HG03460 (cell line): ENCODE measurements at regions not wholly inside any gene's neighbourhood (a gene's known extent, or its start where the extent isn't known, plus 50 kb on each side); places are given as distances from the start of the nearest gene placed in this dataset.

Source experiments
- ATAC-seq: cut with Tn5 transposase; IDR thresholded peaks from one replicate; pipeline ENCODE4 v1.9.1; 2021; ENCODE audit not compliant: unreplicated experiment

- no peak for ATAC-seq
These were observed 999.2 kb downstream of the ADGRL3 start for GRCh38 chr4:62199291-62199810.

GRCh38 chr4:62196338-62196737, 996.2 kb downstream of the ADGRL3 start:
- no peak for ATAC-seq

- no peak for ATAC-seq
These were observed 994.2 kb downstream of the ADGRL3 start for GRCh38 chr4:62194342-62194741.

- ATAC-seq, result no peak
These were observed 993.6 kb downstream of the ADGRL3 start for GRCh38 chr4:62193761-62194160.

- ATAC-seq, result no peak
These were observed 991.5 kb downstream of the ADGRL3 start for GRCh38 chr4:62191451-62192240.

GRCh38 chr4:62170235-62170634, 970.1 kb downstream of the ADGRL3 start:
- ATAC-seq, result no peak

GRCh38 chr4:62168681-62169080, 968.6 kb downstream of the ADGRL3 start:
- ATAC-seq, result no peak

- no peak for ATAC-seq
These were observed 962.5 kb downstream of the ADGRL3 start for GRCh38 chr4:62162606-62163005.

GRCh38 chr4:62161446-62161845, 961.3 kb downstream of the ADGRL3 start:
- no peak for ATAC-seq

GRCh38 chr4:62159876-62160275, 959.8 kb downstream of the ADGRL3 start:
- ATAC-seq, result no peak

GRCh38 chr4:62159306-62159705, 959.2 kb downstream of the ADGRL3 start:
- no peak for ATAC-seq

GRCh38 chr4:62156205-62156604, 956.1 kb downstream of the ADGRL3 start:
- no peak for ATAC-seq

GRCh38 chr4:62145276-62145675, 945.1 kb downstream of the ADGRL3 start:
- no peak for ATAC-seq

- no peak for ATAC-seq
These were observed 944.3 kb downstream of the ADGRL3 start for GRCh38 chr4:62144431-62144830.

- no peak for ATAC-seq
These were observed 935.5 kb downstream of the ADGRL3 start for GRCh38 chr4:62135565-62136156.

- ATAC-seq, result no peak
These were observed 933.9 kb downstream of the ADGRL3 start for GRCh38 chr4:62133977-62134376.

- no peak for ATAC-seq
These were observed 933.2 kb downstream of the ADGRL3 start for GRCh38 chr4:62133101-62133897.

GRCh38 chr4:62131049-62131448, 930.9 kb downstream of the ADGRL3 start:
- no peak for ATAC-seq

GRCh38 chr4:62130637-62131036, 930.5 kb downstream of the ADGRL3 start:
- ATAC-seq, result no peak

- no peak for ATAC-seq
These were observed 930.1 kb downstream of the ADGRL3 start for GRCh38 chr4:62130230-62130629.
